ENCODE measurements at regions not wholly inside any gene's neighbourhood (a gene's known extent, or its start where the extent isn't known, plus 50 kb on each side); places are given as distances from the start of the nearest gene placed in this dataset.

DNA sequence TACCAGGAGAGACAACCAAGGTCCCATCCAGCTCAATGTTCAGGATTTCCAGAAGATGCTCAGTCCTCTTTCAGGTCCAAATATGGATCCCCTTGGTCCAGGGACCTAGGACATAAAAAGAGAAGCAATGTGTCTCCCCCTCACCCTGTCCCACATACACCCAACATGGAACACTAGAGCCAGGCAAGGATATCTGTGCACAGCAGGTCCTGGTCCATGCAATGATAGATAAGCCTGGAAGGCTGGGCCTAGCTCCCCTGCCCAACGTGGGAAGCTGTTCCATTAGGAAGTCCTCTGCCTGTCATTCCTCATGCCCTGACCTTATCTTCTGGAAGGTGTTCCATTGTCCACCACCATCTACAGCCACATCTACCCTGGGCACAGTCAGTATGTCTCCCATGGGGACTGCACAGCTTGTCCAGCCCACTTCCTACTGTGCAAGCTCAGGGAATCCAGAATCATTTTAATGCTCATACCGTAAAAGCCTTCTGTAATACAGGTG lies 1434.8 kb downstream of the TBC1D22A start (continued):
- TF ChIP-seq MAFK (IDR thresholded peaks at IDR 0.05; ENCODE audit: low read depth, low read length) = no peak

GRCh38 chr22:48192920-48193319 lies 1430.5 kb downstream of the TBC1D22A start:
- H3K36me3 ChIP-seq (ENCODE audit: control insufficient read depth, insufficient read depth, low read length) = no peaks in the 10 kb centered on the region
- no peak overlapping the region for H2AFZ ChIP-seq (replicated peaks; ENCODE audit: low read length, poor library complexity)
- peaks cover 26% of the 10 kb centered on the region for H3K9me3 ChIP-seq (ENCODE audit: control insufficient read depth, insufficient read depth, low read length)
- dilution Hi-C loops (cut with HindIII; ENCODE audit: low sequenced_read_pairs, unreplicated experiment) (no loop called here), intact Hi-C loops (cut with micrococcal nuclease) (no loop called here), in situ Hi-C loops (cut with MboI; ENCODE audit: low sequenced_read_pairs) (no loop called here)
- H2BK120ac ChIP-seq (ENCODE audit: low read depth, low read length) = no peak overlapping the region
- no peaks in the 10 kb centered on the region for H3K79me1 ChIP-seq (ENCODE audit: low read depth in 1 of 2, low read length in 2 of 2)
- TF ChIP-seq CEBPB (IDR thresholded peaks at IDR 0.05; ENCODE audit: low read depth, low read length) = no peak
- no peak for TF ChIP-seq USF2 (IDR thresholded peaks at IDR 0.05; ENCODE audit: low read depth, low read length)
- TF ChIP-seq RAD21 (IDR thresholded peaks at IDR 0.05; ENCODE audit: low read length) = no peak
- no peak for TF ChIP-seq CHD1 (IDR thresholded peaks at IDR 0.05; ENCODE audit: low read depth, low read length)
- TF ChIP-seq MXI1 (IDR thresholded peaks at IDR 0.05; ENCODE audit: borderline replicate concordance, low read depth, low read length) = no peak
- no peak for TF ChIP-seq BHLHE40 (IDR thresholded peaks at IDR 0.05; ENCODE audit: low read depth, low read length)
- no peak for TF ChIP-seq RCOR1 (IDR thresholded peaks at IDR 0.05; ENCODE audit: insufficient replicate concordance, low read length)
- no peak for TF ChIP-seq SMC3 (IDR thresholded peaks at IDR 0.05; ENCODE audit: low read depth, low read length)
- no peak for TF ChIP-seq RFX5 (IDR thresholded peaks at IDR 0.05; ENCODE audit: low read depth, low read length)
- TF ChIP-seq MAZ (IDR thresholded peaks at IDR 0.05; ENCODE audit: borderline replicate concordance, low read depth, low read length) = no peak
- TF ChIP-seq ELK1 (IDR thresholded peaks at IDR 0.05; ENCODE audit: borderline replicate concordance, low read depth, low read length) = no peak
- TF ChIP-seq MAFK (IDR thresholded peaks at IDR 0.05; ENCODE audit: low read depth, low read length) = no peak
- no peak for TF ChIP-seq NFE2L2 (IDR thresholded peaks at IDR 0.05; ENCODE audit: low read depth, low read length)
- TF ChIP-seq FOS (IDR thresholded peaks at IDR 0.05; ENCODE audit: low read depth, low read length) = no peak
- TF ChIP-seq CTCF (conservative IDR thresholded peaks at IDR 0.05; ENCODE audit: low read depth, low read length) = no peak
- no peak overlapping the region for H3K23ac ChIP-seq (ENCODE audit: low read depth, low read length)
- H3K27me3 ChIP-seq (ENCODE audit: control insufficient read depth, insufficient read depth, low read length) = no peaks in the 10 kb centered on the region
- BruUV-seq (replicated peaks) = no TSS peak
- no peak overlapping the region for H3K9ac ChIP-seq (ENCODE audit: low read depth, low read length)
- H2AK9ac ChIP-seq (replicated peaks; ENCODE audit: low read depth, low read length, poor library complexity) = no peak overlapping the region
- no peak overlapping the region for H4K5ac ChIP-seq (ENCODE audit: low read depth, low read length)
- no peak overlapping the region for H2BK5ac ChIP-seq (ENCODE audit: low read depth, low read length, poor library complexity, severe bottlenecking)
- no peak overlapping the region for H4K8ac ChIP-seq (ENCODE audit: low read depth in 2 of 2, low read length in 2 of 2)
- H3K18ac ChIP-seq (ENCODE audit: low read depth, low read length) = no peak overlapping the region
- no peak overlapping the region for H2AK5ac ChIP-seq (ENCODE audit: low read depth, low read length)
- WGBS, 2 experiments (ENCODE audit: extremely low coverage in 2 of 2, insufficient read length in 1 of 2) = no CpG with 5 or more reads among the region's 3 CpGs
- ATAC-seq (ENCODE audit: low read depth) = no peak
- CTCF ChIA-PET = no interaction called here
- no peak overlapping the region for H3K4ac ChIP-seq (ENCODE audit: low read depth, low read length)
- H4K91ac ChIP-seq (ENCODE audit: insufficient read depth, low read depth, low read length) = no peak overlapping the region
- H2BK20ac ChIP-seq (ENCODE audit: low read depth, low read length) = no peak overlapping the region
- no peak overlapping the region for H3K14ac ChIP-seq (replicated peaks; ENCODE audit: low read depth, low read length)
- no peak overlapping the region for H3K56ac ChIP-seq (ENCODE audit: extremely low read depth, insufficient read depth, low read length)
- no peaks in the 10 kb centered on the region for H4K20me1 ChIP-seq (ENCODE audit: insufficient read depth, low read length)
- H2BK15ac ChIP-seq (ENCODE audit: low read depth, low read length) = no peak overlapping the region
- H3K4me2 ChIP-seq (ENCODE audit: low read depth, low read length) = no peak overlapping the region
- H3K4me3 ChIP-seq (ENCODE audit: insufficient read depth, low read depth, low read length) = no peak overlapping the region
- no peaks in the 10 kb centered on the region for H3K9me1 ChIP-seq (ENCODE audit: insufficient read depth, low read length)
- POLR2A ChIA-PET (ENCODE audit: unreplicated experiment) = no interaction called here
- no peak for DNase-seq
- no peak overlapping the region for H3K27ac ChIP-seq (ENCODE audit: insufficient read depth, low read length)
- H3K4me1 ChIP-seq (ENCODE audit: control insufficient read depth, insufficient read depth, low read length) = no peaks in the 10 kb centered on the region

Data from IMR-90 (cell line).